ENCODE measurements at regions not wholly inside any gene's neighbourhood (a gene's known extent, or its start where the extent isn't known, plus 50 kb on each side); places are given as distances from the start of the nearest gene placed in this dataset.
"Not testable (repeated sequence)": the region's sequence is repeated elsewhere in the genome, so short reads cannot be mapped to it uniquely, and the experiment has no call there.

DNA sequence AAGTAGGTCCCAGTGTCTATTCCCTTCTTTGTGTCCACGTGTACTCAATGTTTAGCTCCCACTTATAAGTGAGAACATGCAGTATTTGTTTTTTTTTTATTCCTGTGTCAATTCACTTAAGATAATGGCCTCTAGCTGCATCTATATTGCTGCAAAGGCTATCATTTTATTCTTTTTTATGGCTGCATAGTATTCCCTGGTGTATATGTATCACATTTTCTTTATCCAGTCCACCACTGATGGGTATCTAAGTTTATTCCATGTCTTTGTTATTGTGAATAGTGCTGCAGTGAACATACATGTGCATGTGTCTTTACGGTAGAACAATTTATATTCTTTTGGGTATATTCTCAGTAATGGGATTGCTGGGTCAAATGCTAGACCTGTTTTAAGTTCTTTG, 329.4 kb downstream of the MEX3B start:
- TF ChIP-seq, protein P1, sequence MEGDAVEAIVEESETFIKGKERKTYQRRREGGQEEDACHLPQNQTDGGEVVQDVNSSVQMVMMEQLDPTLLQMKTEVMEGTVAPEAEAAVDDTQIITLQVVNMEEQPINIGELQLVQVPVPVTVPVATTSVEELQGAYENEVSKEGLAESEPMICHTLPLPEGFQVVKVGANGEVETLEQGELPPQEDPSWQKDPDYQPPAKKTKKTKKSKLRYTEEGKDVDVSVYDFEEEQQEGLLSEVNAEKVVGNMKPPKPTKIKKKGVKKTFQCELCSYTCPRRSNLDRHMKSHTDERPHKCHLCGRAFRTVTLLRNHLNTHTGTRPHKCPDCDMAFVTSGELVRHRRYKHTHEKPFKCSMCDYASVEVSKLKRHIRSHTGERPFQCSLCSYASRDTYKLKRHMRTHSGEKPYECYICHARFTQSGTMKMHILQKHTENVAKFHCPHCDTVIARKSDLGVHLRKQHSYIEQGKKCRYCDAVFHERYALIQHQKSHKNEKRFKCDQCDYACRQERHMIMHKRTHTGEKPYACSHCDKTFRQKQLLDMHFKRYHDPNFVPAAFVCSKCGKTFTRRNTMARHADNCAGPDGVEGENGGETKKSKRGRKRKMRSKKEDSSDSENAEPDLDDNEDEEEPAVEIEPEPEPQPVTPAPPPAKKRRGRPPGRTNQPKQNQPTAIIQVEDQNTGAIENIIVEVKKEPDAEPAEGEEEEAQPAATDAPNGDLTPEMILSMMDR (IDR thresholded peaks at IDR 0.05) = not testable (repeated sequence)
- not testable (repeated sequence) for TF ChIP-seq POLR2AphosphoS5 (IDR thresholded peaks at IDR 0.05; ENCODE audit: low read depth, low read length); SIN3A (IDR thresholded peaks at IDR 0.05; ENCODE audit: borderline replicate concordance, insufficient read depth, low read depth, low read length); TCF7L2 (IDR thresholded peaks at IDR 0.05; ENCODE audit: low read depth, low read length)
- TF ChIP-seq, protein P2, sequence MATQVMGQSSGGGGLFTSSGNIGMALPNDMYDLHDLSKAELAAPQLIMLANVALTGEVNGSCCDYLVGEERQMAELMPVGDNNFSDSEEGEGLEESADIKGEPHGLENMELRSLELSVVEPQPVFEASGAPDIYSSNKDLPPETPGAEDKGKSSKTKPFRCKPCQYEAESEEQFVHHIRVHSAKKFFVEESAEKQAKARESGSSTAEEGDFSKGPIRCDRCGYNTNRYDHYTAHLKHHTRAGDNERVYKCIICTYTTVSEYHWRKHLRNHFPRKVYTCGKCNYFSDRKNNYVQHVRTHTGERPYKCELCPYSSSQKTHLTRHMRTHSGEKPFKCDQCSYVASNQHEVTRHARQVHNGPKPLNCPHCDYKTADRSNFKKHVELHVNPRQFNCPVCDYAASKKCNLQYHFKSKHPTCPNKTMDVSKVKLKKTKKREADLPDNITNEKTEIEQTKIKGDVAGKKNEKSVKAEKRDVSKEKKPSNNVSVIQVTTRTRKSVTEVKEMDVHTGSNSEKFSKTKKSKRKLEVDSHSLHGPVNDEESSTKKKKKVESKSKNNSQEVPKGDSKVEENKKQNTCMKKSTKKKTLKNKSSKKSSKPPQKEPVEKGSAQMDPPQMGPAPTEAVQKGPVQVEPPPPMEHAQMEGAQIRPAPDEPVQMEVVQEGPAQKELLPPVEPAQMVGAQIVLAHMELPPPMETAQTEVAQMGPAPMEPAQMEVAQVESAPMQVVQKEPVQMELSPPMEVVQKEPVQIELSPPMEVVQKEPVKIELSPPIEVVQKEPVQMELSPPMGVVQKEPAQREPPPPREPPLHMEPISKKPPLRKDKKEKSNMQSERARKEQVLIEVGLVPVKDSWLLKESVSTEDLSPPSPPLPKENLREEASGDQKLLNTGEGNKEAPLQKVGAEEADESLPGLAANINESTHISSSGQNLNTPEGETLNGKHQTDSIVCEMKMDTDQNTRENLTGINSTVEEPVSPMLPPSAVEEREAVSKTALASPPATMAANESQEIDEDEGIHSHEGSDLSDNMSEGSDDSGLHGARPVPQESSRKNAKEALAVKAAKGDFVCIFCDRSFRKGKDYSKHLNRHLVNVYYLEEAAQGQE (IDR thresholded peaks at IDR 0.05; ENCODE audit: insufficient read depth in 1 of 2, low read depth in 2 of 2, low read length in 1 of 2) = not testable (repeated sequence)
